ENCODE measurements at regions not wholly inside any gene's neighbourhood (a gene's known extent, or its start where the extent isn't known, plus 50 kb on each side); places are given as distances from the start of the nearest gene placed in this dataset.

DNA sequence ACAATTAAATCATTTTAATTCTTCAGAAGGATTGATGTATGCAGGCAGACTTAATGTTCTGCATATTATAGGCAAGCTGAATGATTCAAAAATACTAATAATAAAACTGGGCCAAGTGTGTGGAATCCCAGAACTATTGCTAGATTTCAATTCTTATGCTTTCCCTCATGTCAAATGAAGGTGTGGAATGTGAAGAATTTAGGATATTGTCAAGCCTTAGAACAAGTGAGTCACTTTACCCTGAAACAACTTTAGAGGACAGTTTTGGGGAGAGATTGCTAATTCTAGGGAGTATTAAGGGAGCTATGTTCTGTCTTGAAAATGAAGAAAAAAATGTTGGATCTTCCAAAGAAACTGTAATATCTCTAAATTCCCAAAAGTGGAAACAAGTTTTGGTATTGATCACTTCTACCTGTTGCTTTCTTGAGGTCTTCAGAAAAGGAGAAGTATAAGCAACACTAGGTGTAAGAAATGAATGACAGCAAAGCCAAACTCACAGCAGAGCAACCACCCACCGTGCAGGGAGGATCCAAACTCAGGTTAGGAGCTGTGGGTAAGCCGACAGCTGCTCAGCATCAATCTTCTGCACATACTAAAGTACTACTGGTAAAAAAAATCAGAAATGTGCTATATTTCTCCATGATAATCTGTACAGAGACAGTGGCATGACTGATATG, 818.1 kb downstream of the SLC4A3 start:
- intact Hi-C loops (cut with micrococcal nuclease) = loop anchor here (2.0 kb wide), 1 partner anchor 21 kb away; no protein-coding TSS in a partner anchor
- no peak overlapping the region for H3K27ac ChIP-seq (replicated peaks)
- TF ChIP-seq, protein P1, sequence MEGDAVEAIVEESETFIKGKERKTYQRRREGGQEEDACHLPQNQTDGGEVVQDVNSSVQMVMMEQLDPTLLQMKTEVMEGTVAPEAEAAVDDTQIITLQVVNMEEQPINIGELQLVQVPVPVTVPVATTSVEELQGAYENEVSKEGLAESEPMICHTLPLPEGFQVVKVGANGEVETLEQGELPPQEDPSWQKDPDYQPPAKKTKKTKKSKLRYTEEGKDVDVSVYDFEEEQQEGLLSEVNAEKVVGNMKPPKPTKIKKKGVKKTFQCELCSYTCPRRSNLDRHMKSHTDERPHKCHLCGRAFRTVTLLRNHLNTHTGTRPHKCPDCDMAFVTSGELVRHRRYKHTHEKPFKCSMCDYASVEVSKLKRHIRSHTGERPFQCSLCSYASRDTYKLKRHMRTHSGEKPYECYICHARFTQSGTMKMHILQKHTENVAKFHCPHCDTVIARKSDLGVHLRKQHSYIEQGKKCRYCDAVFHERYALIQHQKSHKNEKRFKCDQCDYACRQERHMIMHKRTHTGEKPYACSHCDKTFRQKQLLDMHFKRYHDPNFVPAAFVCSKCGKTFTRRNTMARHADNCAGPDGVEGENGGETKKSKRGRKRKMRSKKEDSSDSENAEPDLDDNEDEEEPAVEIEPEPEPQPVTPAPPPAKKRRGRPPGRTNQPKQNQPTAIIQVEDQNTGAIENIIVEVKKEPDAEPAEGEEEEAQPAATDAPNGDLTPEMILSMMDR (IDR thresholded peaks at IDR 0.05; ENCODE audit: borderline replicate concordance) = no peak
- no peak overlapping the region for H3K4me3 ChIP-seq
- no peak for DNase-seq
- H3K36me3 ChIP-seq = no peaks in the 10 kb centered on the region
- no peaks in the 10 kb centered on the region for H3K9me3 ChIP-seq (replicated peaks)
- peaks cover 26% of the 10 kb centered on the region for H3K27me3 ChIP-seq (ENCODE audit: low read depth)
- no peaks in the 10 kb centered on the region for H3K4me1 ChIP-seq

DNA sequence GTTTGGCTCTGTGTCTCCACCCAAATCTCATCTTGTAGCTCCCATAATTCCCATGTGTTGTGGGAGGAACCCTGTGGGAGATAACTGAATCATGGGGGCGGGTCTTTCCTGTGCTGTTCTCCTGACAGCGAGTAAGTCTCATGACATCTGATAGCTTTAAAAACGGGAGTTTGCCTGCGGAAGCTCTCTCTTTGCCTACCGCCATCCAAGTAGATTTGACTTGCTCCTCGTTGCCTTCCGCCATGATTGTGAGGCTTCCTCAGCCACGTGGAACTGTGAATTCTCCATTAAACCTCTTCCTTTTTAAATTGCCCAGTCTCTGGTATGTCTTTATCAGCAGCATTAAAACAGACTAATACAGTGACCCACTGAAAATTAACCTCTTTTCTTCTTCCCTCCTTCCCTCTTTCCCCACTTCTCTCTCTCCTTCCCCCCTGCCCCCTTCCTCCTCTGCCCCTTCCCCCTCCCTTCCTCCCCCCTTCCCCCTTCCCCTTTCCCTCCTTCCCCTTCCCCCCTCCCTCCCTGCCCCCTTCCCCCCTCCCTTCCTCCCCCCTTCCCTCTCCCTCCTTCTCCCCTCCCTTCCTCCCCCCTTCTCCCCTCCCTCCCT, 818.8 kb downstream of the SLC4A3 start:
- TF ChIP-seq, protein P1 (IDR thresholded peaks at IDR 0.05; ENCODE audit: borderline replicate concordance) = no peak
- no peaks in the 10 kb centered on the region for H3K4me1 ChIP-seq
- no peak overlapping the region for H3K4me3 ChIP-seq
- H3K27me3 ChIP-seq (ENCODE audit: low read depth) = peaks cover 31% of the 10 kb centered on the region
- no peak for DNase-seq
- intact Hi-C loops (cut with micrococcal nuclease) = loop anchor here (2.0 kb wide), 1 partner anchor 21 kb away; no protein-coding TSS in a partner anchor
- H3K27ac ChIP-seq (replicated peaks) = no peak overlapping the region
- H3K9me3 ChIP-seq (replicated peaks) = no peaks in the 10 kb centered on the region
- no peaks in the 10 kb centered on the region for H3K36me3 ChIP-seq

DNA sequence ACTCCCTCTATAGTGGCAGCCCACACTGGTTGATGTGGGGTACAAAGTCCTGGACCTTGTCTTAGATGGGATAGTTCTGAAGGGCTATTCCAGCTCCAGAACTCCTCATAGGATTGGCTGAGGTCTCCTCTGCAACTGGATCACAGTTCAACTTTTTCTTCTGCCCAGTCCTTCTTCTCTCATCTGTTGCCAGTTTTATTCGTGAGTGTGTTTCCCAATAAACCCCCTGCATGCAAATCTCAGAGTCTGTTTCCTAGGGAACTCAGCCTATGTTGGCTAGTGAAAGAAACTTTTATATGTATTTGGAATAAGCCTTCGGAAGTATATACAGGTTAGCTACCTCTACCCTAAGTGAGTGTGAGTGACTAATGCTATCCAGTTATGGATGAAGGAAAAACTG, 823.4 kb downstream of the SLC4A3 start:
- no peak for DNase-seq
- Histone ChIP-seq H3K4me3 (no peak overlapping the region), H3K36me3 (no peaks in the 10 kb centered on the region), H3K9me3 (replicated peaks) (no peaks in the 10 kb centered on the region), H3K4me1 (no peaks in the 10 kb centered on the region), H3K27me3 (ENCODE audit: low read depth) (peaks cover 34% of the 10 kb centered on the region), H3K27ac (replicated peaks) (no peak overlapping the region)
- TF ChIP-seq, protein P1 (IDR thresholded peaks at IDR 0.05; ENCODE audit: borderline replicate concordance) = no peak
- intact Hi-C loops (cut with micrococcal nuclease) = no loop called here

DNA sequence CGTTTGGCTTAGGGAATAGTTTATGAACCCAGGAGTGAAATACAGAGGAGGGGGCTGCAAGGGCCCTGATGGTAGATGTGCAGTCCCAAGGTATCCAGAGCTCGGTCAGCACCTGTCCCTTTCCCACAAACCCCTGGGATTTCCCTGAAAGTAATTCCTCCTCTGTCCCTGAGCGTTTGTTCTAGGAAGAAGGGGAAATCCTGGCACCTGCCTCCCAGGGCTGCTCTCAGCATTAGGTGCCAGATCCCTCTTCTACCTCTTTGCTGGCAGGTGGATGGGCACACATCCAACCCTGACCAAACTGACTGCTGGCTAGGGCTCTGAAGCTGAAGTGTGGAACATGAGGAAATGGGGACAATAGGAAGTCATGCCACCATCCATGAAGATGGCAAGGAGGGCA, 824.0 kb downstream of the SLC4A3 start:
- H3K27ac ChIP-seq (replicated peaks) = no peak overlapping the region
- intact Hi-C loops (cut with micrococcal nuclease) = no loop called here
- TF ChIP-seq, protein P1 (IDR thresholded peaks at IDR 0.05; ENCODE audit: borderline replicate concordance) = no peak
- H3K27me3 ChIP-seq (ENCODE audit: low read depth) = peaks cover 34% of the 10 kb centered on the region
- H3K4me1 ChIP-seq = no peaks in the 10 kb centered on the region
- no peaks in the 10 kb centered on the region for H3K36me3 ChIP-seq
- DNase-seq = no peak
- H3K4me3 ChIP-seq = no peak overlapping the region
- H3K9me3 ChIP-seq (replicated peaks) = no peaks in the 10 kb centered on the region

DNA sequence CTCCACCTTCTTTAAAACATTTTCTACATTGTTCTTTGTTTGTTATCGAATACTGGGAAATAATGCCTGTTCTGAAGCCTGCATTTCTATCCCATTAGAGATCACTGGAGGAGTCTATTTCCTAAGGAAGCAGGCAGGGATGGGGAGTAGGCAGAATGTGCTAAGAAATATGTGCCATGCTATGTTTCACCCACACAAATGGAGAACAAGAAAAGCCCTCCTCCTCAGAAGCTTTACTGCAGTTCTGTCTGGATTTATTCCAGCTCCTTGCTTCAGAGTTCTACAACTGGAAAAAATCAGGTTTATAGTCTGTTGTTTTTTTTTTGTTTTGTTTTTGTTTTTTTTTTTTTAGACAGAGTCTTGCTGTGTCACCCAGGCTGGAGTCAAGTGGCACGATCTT, 825.1 kb downstream of the SLC4A3 start:
- H3K36me3 ChIP-seq = no peaks in the 10 kb centered on the region
- TF ChIP-seq, protein P1 (IDR thresholded peaks at IDR 0.05; ENCODE audit: borderline replicate concordance) = no peak
- H3K27me3 ChIP-seq (ENCODE audit: low read depth) = peaks cover 27% of the 10 kb centered on the region
- no peak overlapping the region for H3K4me3 ChIP-seq
- intact Hi-C loops (cut with micrococcal nuclease) = no loop called here
- DNase-seq = no peak
- no peak overlapping the region for H3K27ac ChIP-seq (replicated peaks)
- H3K4me1 ChIP-seq = no peaks in the 10 kb centered on the region
- H3K9me3 ChIP-seq (replicated peaks) = no peaks in the 10 kb centered on the region
